ENCODE measurements at regions not wholly inside any gene's neighbourhood (a gene's known extent, or its start where the extent isn't known, plus 50 kb on each side); places are given as distances from the start of the nearest gene placed in this dataset.
"Not testable (repeated sequence)": the region's sequence is repeated elsewhere in the genome, so short reads cannot be mapped to it uniquely, and the experiment has no call there.

DNA sequence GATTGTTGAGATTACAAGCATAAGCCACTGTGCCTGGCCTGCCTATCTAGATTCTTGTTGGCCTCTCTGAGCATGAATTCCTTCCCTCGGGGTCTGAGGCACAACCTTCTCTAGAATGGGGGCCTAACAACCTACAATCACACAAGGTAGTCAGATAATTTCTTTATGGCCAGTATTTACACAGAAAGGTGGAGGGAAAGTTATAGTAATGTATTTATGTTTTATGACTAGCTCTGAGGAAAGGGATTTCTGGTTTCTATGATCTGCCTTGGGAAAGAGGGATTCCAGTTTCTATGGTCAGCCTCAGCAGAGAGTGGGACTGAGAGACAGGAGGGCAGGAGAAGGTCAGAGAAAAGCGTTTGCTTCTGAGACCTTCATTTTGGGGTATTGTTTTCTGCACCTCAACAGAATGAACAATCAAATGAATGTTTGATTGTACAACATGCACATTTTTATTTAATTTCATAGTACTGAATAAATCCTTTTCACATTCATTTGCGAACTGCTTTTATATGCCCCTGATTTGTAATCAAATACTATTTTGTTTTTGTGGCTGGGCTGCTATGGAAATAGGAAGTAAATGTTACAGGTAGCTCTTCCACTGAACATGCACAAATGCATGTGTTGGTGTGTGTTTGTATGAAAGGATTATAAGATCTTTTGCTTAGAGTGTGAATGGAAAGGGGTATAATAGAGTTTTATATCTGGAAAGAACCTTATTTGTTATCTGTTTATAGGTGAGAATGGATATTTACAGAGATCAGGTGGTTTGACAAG is 499.7 kb upstream of the RGS6 start:
- no peak for DNase-seq (ENCODE audit: low spot score)
- H3K9me3 ChIP-seq, result no peaks in the 10 kb centered on the region
- no peak overlapping the region for H3K4me3 ChIP-seq
- H3K27me3 ChIP-seq (replicated peaks; ENCODE audit: insufficient read depth), result no peaks in the 10 kb centered on the region
- no peaks in the 10 kb centered on the region for H3K36me3 ChIP-seq
- no peaks in the 10 kb centered on the region for H3K4me1 ChIP-seq (replicated peaks)
- WGBS, result 73% methylated on average over 3 of the region's 3 CpGs
- intact Hi-C loops (cut with DNase I), result no loop called here
- TF ChIP-seq POLR2A (IDR thresholded peaks at IDR 0.05) (no peak), POLR2AphosphoS5 (IDR thresholded peaks at IDR 0.05) (no peak)
- TF ChIP-seq, protein P1, sequence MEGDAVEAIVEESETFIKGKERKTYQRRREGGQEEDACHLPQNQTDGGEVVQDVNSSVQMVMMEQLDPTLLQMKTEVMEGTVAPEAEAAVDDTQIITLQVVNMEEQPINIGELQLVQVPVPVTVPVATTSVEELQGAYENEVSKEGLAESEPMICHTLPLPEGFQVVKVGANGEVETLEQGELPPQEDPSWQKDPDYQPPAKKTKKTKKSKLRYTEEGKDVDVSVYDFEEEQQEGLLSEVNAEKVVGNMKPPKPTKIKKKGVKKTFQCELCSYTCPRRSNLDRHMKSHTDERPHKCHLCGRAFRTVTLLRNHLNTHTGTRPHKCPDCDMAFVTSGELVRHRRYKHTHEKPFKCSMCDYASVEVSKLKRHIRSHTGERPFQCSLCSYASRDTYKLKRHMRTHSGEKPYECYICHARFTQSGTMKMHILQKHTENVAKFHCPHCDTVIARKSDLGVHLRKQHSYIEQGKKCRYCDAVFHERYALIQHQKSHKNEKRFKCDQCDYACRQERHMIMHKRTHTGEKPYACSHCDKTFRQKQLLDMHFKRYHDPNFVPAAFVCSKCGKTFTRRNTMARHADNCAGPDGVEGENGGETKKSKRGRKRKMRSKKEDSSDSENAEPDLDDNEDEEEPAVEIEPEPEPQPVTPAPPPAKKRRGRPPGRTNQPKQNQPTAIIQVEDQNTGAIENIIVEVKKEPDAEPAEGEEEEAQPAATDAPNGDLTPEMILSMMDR (IDR thresholded peaks at IDR 0.05), result no peak
- H3K27ac ChIP-seq, result no peak overlapping the region

GRCh38 chr14:71433303-71433702 is 498.9 kb upstream of the RGS6 start:
- H3K9me3 ChIP-seq, result no peaks in the 10 kb centered on the region
- no peak for DNase-seq (ENCODE audit: low spot score)
- intact Hi-C loops (cut with DNase I), result no loop called here
- H3K4me3 ChIP-seq, result no peak overlapping the region
- H3K27me3 ChIP-seq (replicated peaks; ENCODE audit: insufficient read depth), result no peaks in the 10 kb centered on the region
- TF ChIP-seq, protein P1 (IDR thresholded peaks at IDR 0.05), result no peak
- TF ChIP-seq POLR2AphosphoS5 (IDR thresholded peaks at IDR 0.05), result no peak
- WGBS, result 98% methylated on average over 8 of the region's 8 CpGs
- H3K27ac ChIP-seq, result no peak overlapping the region
- no peaks in the 10 kb centered on the region for H3K36me3 ChIP-seq
- no peaks in the 10 kb centered on the region for H3K4me1 ChIP-seq (replicated peaks)

DNA sequence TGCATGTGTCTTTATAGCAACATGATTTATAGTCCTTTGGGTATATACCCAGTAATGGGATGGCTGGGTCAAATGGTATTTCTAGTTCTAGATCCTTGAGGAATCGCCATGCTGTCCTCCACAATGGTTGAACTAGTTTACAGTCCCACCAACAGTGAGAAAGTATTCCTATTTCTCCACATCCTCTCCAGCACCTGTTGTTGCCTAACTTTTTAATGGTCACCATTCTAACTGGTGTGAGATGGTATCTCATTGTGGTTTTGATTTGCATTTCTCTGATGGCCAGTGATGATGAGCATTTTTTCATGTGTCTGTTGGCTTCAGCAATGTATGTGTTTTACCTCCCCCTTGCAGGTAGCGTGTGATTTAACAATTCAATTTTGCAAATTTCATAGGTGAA is 496.6 kb upstream of the RGS6 start:
- H3K27me3 ChIP-seq (replicated peaks; ENCODE audit: insufficient read depth); H3K4me1 ChIP-seq (replicated peaks); H3K4me3 ChIP-seq; H3K9me3 ChIP-seq; DNase-seq (ENCODE audit: low spot score); H3K27ac ChIP-seq; H3K36me3 ChIP-seq; intact Hi-C loops (cut with DNase I): not testable (repeated sequence)
- 100% methylated on average over 2 of the region's 2 CpGs for WGBS

DNA sequence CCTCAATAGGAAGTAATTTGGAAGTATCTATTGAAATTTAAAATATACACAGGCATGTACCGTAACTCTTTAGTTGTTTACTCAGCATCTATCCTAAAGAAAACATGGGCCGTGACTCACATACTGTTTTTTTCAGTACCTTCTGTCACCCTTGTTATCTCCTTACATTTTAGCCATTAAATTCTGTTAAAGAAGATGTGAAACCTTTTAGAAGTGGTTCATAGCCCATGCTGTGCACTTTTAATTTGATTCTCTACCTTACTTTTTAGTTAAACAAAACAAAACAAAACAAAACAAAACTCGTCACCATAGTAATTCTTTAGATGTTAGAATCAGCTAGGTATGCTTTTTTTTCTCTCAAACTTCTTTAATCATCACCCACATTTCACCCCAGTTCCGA is 494.4 kb upstream of the RGS6 start:
- H3K4me3 ChIP-seq, result no peak overlapping the region
- no peaks in the 10 kb centered on the region for H3K36me3 ChIP-seq
- H3K27me3 ChIP-seq (replicated peaks; ENCODE audit: insufficient read depth), result no peaks in the 10 kb centered on the region
- TF ChIP-seq, protein P1 (IDR thresholded peaks at IDR 0.05), result no peak
- TF ChIP-seq POLR2AphosphoS5 (IDR thresholded peaks at IDR 0.05) (no peak), POLR2A (IDR thresholded peaks at IDR 0.05) (no peak)
- no peak for DNase-seq (ENCODE audit: low spot score)
- no peaks in the 10 kb centered on the region for H3K4me1 ChIP-seq (replicated peaks)
- WGBS, result 88% methylated on average over 4 of the region's 4 CpGs
- intact Hi-C loops (cut with DNase I), result no loop called here
- no peak overlapping the region for H3K27ac ChIP-seq
- no peaks in the 10 kb centered on the region for H3K9me3 ChIP-seq

GRCh38 chr14:71438684-71439083 is 493.5 kb upstream of the RGS6 start:
- no peak for DNase-seq (ENCODE audit: low spot score)
- no peaks in the 10 kb centered on the region for H3K36me3 ChIP-seq
- no peaks in the 10 kb centered on the region for H3K9me3 ChIP-seq
- H3K27me3 ChIP-seq (replicated peaks; ENCODE audit: insufficient read depth), result no peaks in the 10 kb centered on the region
- H3K4me1 ChIP-seq (replicated peaks), result no peaks in the 10 kb centered on the region
- TF ChIP-seq POLR2A (IDR thresholded peaks at IDR 0.05), result no peak
- TF ChIP-seq, protein P1 (IDR thresholded peaks at IDR 0.05), result no peak
- H3K27ac ChIP-seq, result no peak overlapping the region
- WGBS, result 10% methylated on average over 2 of the region's 2 CpGs
- intact Hi-C loops (cut with DNase I), result no loop called here
- no peak overlapping the region for H3K4me3 ChIP-seq

Data from prostate gland (tissue), 2 donors.